ENCODE measurements at regions not wholly inside any gene's neighbourhood (a gene's known extent, or its start where the extent isn't known, plus 50 kb on each side); places are given as distances from the start of the nearest gene placed in this dataset.
A peak's percentile ranks its signal among the peaks of the same experiment; 100 is the strongest.

DNA sequence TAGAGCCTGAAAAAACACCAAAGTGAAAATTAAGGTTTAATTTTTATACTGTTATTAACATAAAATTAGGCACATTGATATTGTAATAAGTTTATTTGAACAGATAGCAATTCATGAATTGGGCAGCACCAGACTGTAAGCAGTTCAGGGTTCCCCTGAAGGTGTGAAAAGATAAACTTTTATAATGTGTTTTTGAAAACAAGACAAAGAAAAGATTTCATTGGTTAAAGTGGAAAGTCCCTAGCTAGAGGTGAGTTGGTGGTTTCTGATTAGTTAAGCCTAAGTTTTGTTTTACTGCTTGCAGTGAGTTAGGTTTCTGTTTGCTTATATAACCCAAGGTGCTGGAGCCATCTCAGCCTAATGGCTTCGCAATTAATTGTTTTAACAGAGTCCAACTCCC, 96.5 kb upstream of the RPS23 start:
- ATAC-seq (peak; percentile 89), FAIRE-seq (no peak), DNase-seq (ENCODE audit: low read depth, low spot score) (peak; percentile 31)
- no peak for TF ChIP-seq RCOR1 (conservative IDR thresholded peaks at IDR 0.05; ENCODE audit: low read depth, low read length)
- TF ChIP-seq, protein P1, sequence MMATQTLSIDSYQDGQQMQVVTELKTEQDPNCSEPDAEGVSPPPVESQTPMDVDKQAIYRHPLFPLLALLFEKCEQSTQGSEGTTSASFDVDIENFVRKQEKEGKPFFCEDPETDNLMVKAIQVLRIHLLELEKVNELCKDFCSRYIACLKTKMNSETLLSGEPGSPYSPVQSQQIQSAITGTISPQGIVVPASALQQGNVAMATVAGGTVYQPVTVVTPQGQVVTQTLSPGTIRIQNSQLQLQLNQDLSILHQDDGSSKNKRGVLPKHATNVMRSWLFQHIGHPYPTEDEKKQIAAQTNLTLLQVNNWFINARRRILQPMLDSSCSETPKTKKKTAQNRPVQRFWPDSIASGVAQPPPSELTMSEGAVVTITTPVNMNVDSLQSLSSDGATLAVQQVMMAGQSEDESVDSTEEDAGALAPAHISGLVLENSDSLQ (IDR thresholded peaks at IDR 0.05): no peak
- TF ChIP-seq MEF2A (IDR thresholded peaks at IDR 0.05; ENCODE audit: insufficient read depth, low read depth, low read length): no peak
- no peak for TF ChIP-seq STAT3 (IDR thresholded peaks at IDR 0.05; ENCODE audit: low read depth, low read length)
- 0 out of 2 replicates have a peak, but pooled peaks have one; percentile 78 for TF ChIP-seq CBX5 (IDR thresholded peaks at IDR 0.05; ENCODE audit: low read depth)
- no peak for TF ChIP-seq RFX5 (IDR thresholded peaks at IDR 0.05; ENCODE audit: low read depth, low read length)
- no peak for TF ChIP-seq CREB1 (IDR thresholded peaks at IDR 0.05; ENCODE audit: low read depth)
- TF ChIP-seq TAF1 (IDR thresholded peaks at IDR 0.05; ENCODE audit: borderline replicate concordance, low read depth, low read length): no peak
- no peak for TF ChIP-seq CHD2 (IDR thresholded peaks at IDR 0.05; ENCODE audit: borderline replicate concordance, low read depth, low read length)
- TF ChIP-seq, protein P2, sequence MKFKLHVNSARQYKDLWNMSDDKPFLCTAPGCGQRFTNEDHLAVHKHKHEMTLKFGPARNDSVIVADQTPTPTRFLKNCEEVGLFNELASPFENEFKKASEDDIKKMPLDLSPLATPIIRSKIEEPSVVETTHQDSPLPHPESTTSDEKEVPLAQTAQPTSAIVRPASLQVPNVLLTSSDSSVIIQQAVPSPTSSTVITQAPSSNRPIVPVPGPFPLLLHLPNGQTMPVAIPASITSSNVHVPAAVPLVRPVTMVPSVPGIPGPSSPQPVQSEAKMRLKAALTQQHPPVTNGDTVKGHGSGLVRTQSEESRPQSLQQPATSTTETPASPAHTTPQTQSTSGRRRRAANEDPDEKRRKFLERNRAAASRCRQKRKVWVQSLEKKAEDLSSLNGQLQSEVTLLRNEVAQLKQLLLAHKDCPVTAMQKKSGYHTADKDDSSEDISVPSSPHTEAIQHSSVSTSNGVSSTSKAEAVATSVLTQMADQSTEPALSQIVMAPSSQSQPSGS (IDR thresholded peaks at IDR 0.05; ENCODE audit: low read length): no peak
- TF ChIP-seq, protein P3, sequence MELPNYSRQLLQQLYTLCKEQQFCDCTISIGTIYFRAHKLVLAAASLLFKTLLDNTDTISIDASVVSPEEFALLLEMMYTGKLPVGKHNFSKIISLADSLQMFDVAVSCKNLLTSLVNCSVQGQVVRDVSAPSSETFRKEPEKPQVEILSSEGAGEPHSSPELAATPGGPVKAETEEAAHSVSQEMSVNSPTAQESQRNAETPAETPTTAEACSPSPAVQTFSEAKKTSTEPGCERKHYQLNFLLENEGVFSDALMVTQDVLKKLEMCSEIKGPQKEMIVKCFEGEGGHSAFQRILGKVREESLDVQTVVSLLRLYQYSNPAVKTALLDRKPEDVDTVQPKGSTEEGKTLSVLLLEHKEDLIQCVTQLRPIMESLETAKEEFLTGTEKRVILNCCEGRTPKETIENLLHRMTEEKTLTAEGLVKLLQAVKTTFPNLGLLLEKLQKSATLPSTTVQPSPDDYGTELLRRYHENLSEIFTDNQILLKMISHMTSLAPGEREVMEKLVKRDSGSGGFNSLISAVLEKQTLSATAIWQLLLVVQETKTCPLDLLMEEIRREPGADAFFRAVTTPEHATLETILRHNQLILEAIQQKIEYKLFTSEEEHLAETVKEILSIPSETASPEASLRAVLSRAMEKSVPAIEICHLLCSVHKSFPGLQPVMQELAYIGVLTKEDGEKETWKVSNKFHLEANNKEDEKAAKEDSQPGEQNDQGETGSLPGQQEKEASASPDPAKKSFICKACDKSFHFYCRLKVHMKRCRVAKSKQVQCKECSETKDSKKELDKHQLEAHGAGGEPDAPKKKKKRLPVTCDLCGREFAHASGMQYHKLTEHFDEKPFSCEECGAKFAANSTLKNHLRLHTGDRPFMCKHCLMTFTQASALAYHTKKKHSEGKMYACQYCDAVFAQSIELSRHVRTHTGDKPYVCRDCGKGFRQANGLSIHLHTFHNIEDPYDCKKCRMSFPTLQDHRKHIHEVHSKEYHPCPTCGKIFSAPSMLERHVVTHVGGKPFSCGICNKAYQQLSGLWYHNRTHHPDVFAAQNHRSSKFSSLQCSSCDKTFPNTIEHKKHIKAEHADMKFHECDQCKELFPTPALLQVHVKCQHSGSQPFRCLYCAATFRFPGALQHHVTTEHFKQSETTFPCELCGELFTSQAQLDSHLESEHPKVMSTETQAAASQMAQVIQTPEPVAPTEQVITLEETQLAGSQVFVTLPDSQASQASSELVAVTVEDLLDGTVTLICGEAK (IDR thresholded peaks at IDR 0.05; ENCODE audit: borderline replicate concordance): no peak
- TF ChIP-seq BRCA1 (IDR thresholded peaks at IDR 0.05; ENCODE audit: low read depth, low read length): no peak
- TF ChIP-seq, protein P4, sequence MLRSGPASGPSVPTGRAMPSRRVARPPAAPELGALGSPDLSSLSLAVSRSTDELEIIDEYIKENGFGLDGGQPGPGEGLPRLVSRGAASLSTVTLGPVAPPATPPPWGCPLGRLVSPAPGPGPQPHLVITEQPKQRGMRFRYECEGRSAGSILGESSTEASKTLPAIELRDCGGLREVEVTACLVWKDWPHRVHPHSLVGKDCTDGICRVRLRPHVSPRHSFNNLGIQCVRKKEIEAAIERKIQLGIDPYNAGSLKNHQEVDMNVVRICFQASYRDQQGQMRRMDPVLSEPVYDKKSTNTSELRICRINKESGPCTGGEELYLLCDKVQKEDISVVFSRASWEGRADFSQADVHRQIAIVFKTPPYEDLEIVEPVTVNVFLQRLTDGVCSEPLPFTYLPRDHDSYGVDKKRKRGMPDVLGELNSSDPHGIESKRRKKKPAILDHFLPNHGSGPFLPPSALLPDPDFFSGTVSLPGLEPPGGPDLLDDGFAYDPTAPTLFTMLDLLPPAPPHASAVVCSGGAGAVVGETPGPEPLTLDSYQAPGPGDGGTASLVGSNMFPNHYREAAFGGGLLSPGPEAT (IDR thresholded peaks at IDR 0.05; ENCODE audit: low read depth): 0 out of 2 replicates have a peak, but pooled peaks have one; percentile 26
- TF ChIP-seq BCL11A (IDR thresholded peaks at IDR 0.05; ENCODE audit: low read depth, low read length): no peak
- peak; percentile 40; the same call in 1 of the 2 replicates for TF ChIP-seq RUNX3 (IDR thresholded peaks at IDR 0.05; ENCODE audit: low read length)
- TF ChIP-seq HDAC6 (IDR thresholded peaks at IDR 0.05; ENCODE audit: unreplicated experiment): no peak
- Histone ChIP-seq H3K9me3 (replicated peaks; ENCODE audit: control insufficient read depth, insufficient read depth, low read length) (peaks cover 10% of the 10 kb centered on the region), H3K9ac (ENCODE audit: control insufficient read depth, insufficient read depth, low read length) (no peak overlapping the region), H3K27ac (ENCODE audit: control insufficient read depth, insufficient read depth) (peak overlapping the region; percentile 63), H3K4me2 (ENCODE audit: control insufficient read depth, insufficient read depth) (no peak overlapping the region), H3K4me3 (no peak overlapping the region), H2AFZ (ENCODE audit: control insufficient read depth, low read depth, low read length) (peak overlapping the region; percentile 19; the same call in 1 of the 2 replicates), H3K36me3 (ENCODE audit: control insufficient read depth in 2 of 2, insufficient read depth in 2 of 2, low read length in 1 of 2) (no peaks in the 10 kb centered on the region), H3K79me2 (ENCODE audit: control insufficient read depth, insufficient read depth, low read length) (no peaks in the 10 kb centered on the region), H4K20me1 (ENCODE audit: control insufficient read depth, insufficient read depth) (no peaks in the 10 kb centered on the region), H3K4me1 (ENCODE audit: control insufficient read depth, insufficient read depth, low read length) (no peaks in the 10 kb centered on the region; the same call in 1 of the 2 replicates), H3K27me3 (replicated peaks in 1 of 2; ENCODE audit: control insufficient read depth in 2 of 2, insufficient read depth in 2 of 2, low read length in 1 of 2) (no peaks in the 10 kb centered on the region)
- ChIA-PET POLR2A (no interaction called here), CTCF (interaction anchor here (1.5 kb wide), 1 partner anchor 22 kb away, joined by 4 read pairs; no protein-coding TSS in a partner anchor), SMC1A (ENCODE audit: uncharacterized antibody, unreplicated experiment) (no interaction called here), RAD21 (ENCODE audit: unreplicated experiment) (no interaction called here)
- intact Hi-C loops (cut with micrococcal nuclease; ENCODE audit: unreplicated experiment) (no loop called here), in situ Hi-C loops (cut with MboI) (no loop called here)
- no TSS peak for BruUV-seq (replicated peaks)
- WGBS (ENCODE audit: insufficient coverage, insufficient replicate concordance, low lambda C conversion rate, missing lambda C conversion rate): 83% methylated on average over 1 of the region's 1 CpG

Data from GM12878 (cell line).